HEK293 (cell line): ENCODE measurements at regions not wholly inside any gene's neighbourhood (a gene's known extent, or its start where the extent isn't known, plus 50 kb on each side); places are given as distances from the start of the nearest gene placed in this dataset.

Source experiments
- CTCF ChIA-PET: fragments of 350-600 bp; formaldehyde crosslinking; extraction: SDS; loops from one replicate; lab custom pipeline; 2021; ENCODE audit warnings: antibody characterized with exemption; lab: Yijun Ruan, JAX
- POLR2A ChIA-PET: fragments of 300-600 bp; formaldehyde crosslinking; extraction: SDS; loops from one replicate; lab custom pipeline; 2020; ENCODE audit warnings: antibody characterized with exemption, inconsistent platforms; lab: Yijun Ruan, JAX
- H3K27ac ChIP-seq: fragments of 200-500 bp; sonication (Bioruptor generic); 2 replicates; pipeline ENCODE4 v1.5.1; 2014; ENCODE audit warnings: low read depth, low read length, control low read depth, inconsistent platforms; ENCODE audit errors: extremely low read depth
- H3K36me3 ChIP-seq, 2 experiments: fragments of 200-500 bp in 1 of 2; sonication (Bioruptor generic) in 1 of 2; 1 replicate in 1 of 2; 2 replicates in 1 of 2; pipeline ENCODE4 v1.5.1; 2014 to 2017; ENCODE audit warnings: inconsistent platforms in 2 of 2, low read length in 2 of 2; ENCODE audit not compliant: control insufficient read depth in 2 of 2, insufficient read depth in 1 of 2
- H3K4me1 ChIP-seq: fragments of 200-500 bp; sonication (Bioruptor generic); 2 replicates; pipeline ENCODE4 v1.5.1; 2014; ENCODE audit warnings: mild to moderate bottlenecking, low read length, inconsistent platforms; ENCODE audit not compliant: control insufficient read depth, insufficient read depth
- H3K4me3 ChIP-seq: 2 replicates; pipeline ENCODE4 v1.5.1; 2011; ENCODE audit warnings: low read depth, mild to moderate bottlenecking, control low read depth, low read length, moderate library complexity
- H3K9me3 ChIP-seq: fragments of 200-500 bp; sonication (Bioruptor generic); 2 replicates; pipeline ENCODE4 v1.5.1; 2014; ENCODE audit warnings: low read depth, low read length, inconsistent platforms; ENCODE audit not compliant: control insufficient read depth, insufficient read depth
- ATF2 ChIP-seq: fragments of 450-650 bp; formaldehyde crosslinking; IDR thresholded peaks from 2 replicates; pipeline ENCODE4 v1.5.1; 2016; ENCODE audit warnings: missing biosample characterization, missing genetic modification characterization, low read depth
- BCL11B ChIP-seq: fragments of 450-650 bp; formaldehyde crosslinking; IDR thresholded peaks from 2 replicates; pipeline ENCODE4 v1.5.1; 2016; ENCODE audit warnings: low read depth, missing biosample characterization, missing genetic modification characterization
- EGR2 ChIP-seq: fragments of 450-650 bp; formaldehyde crosslinking; IDR thresholded peaks from 2 replicates; pipeline ENCODE4 v1.5.1; 2016; ENCODE audit warnings: low read depth, missing biosample characterization, missing genetic modification characterization
- FEZF1 ChIP-seq: fragments of 450-650 bp; formaldehyde crosslinking; IDR thresholded peaks from 2 replicates; pipeline ENCODE4 v1.5.1; 2016; ENCODE audit warnings: missing biosample characterization, missing genetic modification characterization
- IKZF3 ChIP-seq: fragments of 450-650 bp; IDR thresholded peaks from 2 replicates; pipeline ENCODE4 v1.5.0; 2018; ENCODE audit warnings: missing biosample characterization, mild to moderate bottlenecking, missing genetic modification characterization, moderate library complexity
- KLF9 ChIP-seq: fragments of 450-650 bp; formaldehyde crosslinking; IDR thresholded peaks from 2 replicates; pipeline ENCODE4 v1.5.1; 2016; ENCODE audit warnings: missing biosample characterization, missing genetic modification characterization, low read depth
- MZF1 ChIP-seq: fragments of 450-650 bp; formaldehyde crosslinking; IDR thresholded peaks from 2 replicates; pipeline ENCODE4 v1.5.1; 2017; ENCODE audit warnings: missing biosample characterization, missing genetic modification characterization, borderline replicate concordance
- PBX3 ChIP-seq: sonication (generic); formaldehyde crosslinking; IDR thresholded peaks from 2 replicates; pipeline ENCODE4 v1.8.1; 2022; ENCODE audit warnings: mild to moderate bottlenecking, moderate library complexity, missing genetic modification reagents
- PRDM2 ChIP-seq: fragments of 450-650 bp; formaldehyde crosslinking; IDR thresholded peaks from 2 replicates; pipeline ENCODE4 v1.5.1; 2016; ENCODE audit warnings: missing biosample characterization, missing genetic modification characterization, borderline replicate concordance
- SP7 ChIP-seq: fragments of 450-650 bp; formaldehyde crosslinking; IDR thresholded peaks from 2 replicates; pipeline ENCODE4 v1.5.1; 2016; ENCODE audit warnings: missing biosample characterization, missing genetic modification characterization
- ZNF133 ChIP-seq: fragments of 450-650 bp; formaldehyde crosslinking; IDR thresholded peaks from 2 replicates; pipeline ENCODE4 v1.5.1; 2016; ENCODE audit warnings: missing biosample characterization, missing genetic modification characterization
- ZNF184 ChIP-seq: fragments of 450-650 bp; IDR thresholded peaks from 2 replicates; pipeline ENCODE4 v1.5.1; 2018; ENCODE audit warnings: missing biosample characterization, mild to moderate bottlenecking, missing genetic modification characterization
- ZNF394 ChIP-seq: fragments of 450-650 bp; formaldehyde crosslinking; IDR thresholded peaks from 2 replicates; pipeline ENCODE4 v1.5.1; 2016; ENCODE audit warnings: missing biosample characterization, missing genetic modification characterization, mild to moderate bottlenecking, moderate library complexity, borderline replicate concordance
- ZNF398 ChIP-seq: fragments of 450-650 bp; formaldehyde crosslinking; IDR thresholded peaks from 2 replicates; pipeline ENCODE4 v1.5.1; 2017; ENCODE audit warnings: missing biosample characterization, missing genetic modification characterization
- ZNF423 ChIP-seq: fragments of 450-650 bp; formaldehyde crosslinking; IDR thresholded peaks from 2 replicates; pipeline ENCODE4 v1.5.1; 2016; ENCODE audit warnings: missing biosample characterization, missing genetic modification characterization
- ZNF473 ChIP-seq: fragments of 450-650 bp; formaldehyde crosslinking; IDR thresholded peaks from 2 replicates; pipeline ENCODE4 v1.5.1; 2017; ENCODE audit warnings: missing biosample characterization, missing genetic modification characterization
- ZNF548 ChIP-seq: fragments of 450-650 bp; formaldehyde crosslinking; IDR thresholded peaks from 2 replicates; pipeline ENCODE4 v1.5.1; 2016; ENCODE audit warnings: missing biosample characterization, missing genetic modification characterization
- ZNF585B ChIP-seq: fragments of 450-650 bp; formaldehyde crosslinking; IDR thresholded peaks from 2 replicates; pipeline ENCODE4 v1.5.1; 2016; ENCODE audit warnings: missing biosample characterization, missing genetic modification characterization
- ZNF704 ChIP-seq: fragments of 450-650 bp; formaldehyde crosslinking; IDR thresholded peaks from 2 replicates; pipeline ENCODE4 v1.5.1; 2016; ENCODE audit warnings: missing biosample characterization, missing genetic modification characterization
- ZNF776 ChIP-seq: fragments of 450-650 bp; formaldehyde crosslinking; IDR thresholded peaks from 2 replicates; pipeline ENCODE4 v1.5.0; 2017; ENCODE audit warnings: missing biosample characterization, missing genetic modification characterization, borderline replicate concordance
- ZNF837 ChIP-seq: fragments of 450-650 bp; formaldehyde crosslinking; IDR thresholded peaks from 2 replicates; pipeline ENCODE4 v1.5.1; 2016; ENCODE audit warnings: missing biosample characterization, missing genetic modification characterization

- POLR2A ChIA-PET = no interaction called here
- H3K36me3 ChIP-seq = no peaks in the 10 kb centered on the region
- TF ChIP-seq ZNF548 = no peak
- TF ChIP-seq ZNF776 (tag by site-specific recombination) = no peak
- TF ChIP-seq ZNF133 (tag by site-specific recombination) = no peak
- TF ChIP-seq IKZF3 = no peak
- CTCF ChIA-PET = no interaction called here
- H3K27ac ChIP-seq = no peak overlapping the region
- H3K4me3 ChIP-seq = no peak overlapping the region
- H3K9me3 ChIP-seq = no peaks in the 10 kb centered on the region
- no peaks in the 10 kb centered on the region for H3K4me1 ChIP-seq
Observed at GRCh38 chr15:35145336-35145735, 60.2 kb upstream of the NANOGP8 start.

GRCh38 chr15:35142578-35142977 lies 57.5 kb upstream of the NANOGP8 start:
- Histone ChIP-seq H3K4me3 (no peak overlapping the region), H3K9me3 (no peaks in the 10 kb centered on the region), H3K27ac (no peak overlapping the region), H3K36me3 (no peaks in the 10 kb centered on the region), H3K4me1 (no peaks in the 10 kb centered on the region)
- POLR2A ChIA-PET = no interaction called here
- no peak for TF ChIP-seq ZNF585B (tag by site-specific recombination)
- no peak for TF ChIP-seq PBX3 (CRISPR knock-in tag)
- TF ChIP-seq ZNF398 = no peak
- no peak for TF ChIP-seq MZF1
- TF ChIP-seq FEZF1 (tag by site-specific recombination) = no peak
- TF ChIP-seq SP7 = no peak
- TF ChIP-seq ZNF704 = no peak
- TF ChIP-seq KLF9 (tag by site-specific recombination) = no peak
- no peak for TF ChIP-seq ZNF184 (tag by site-specific recombination)
- CTCF ChIA-PET = interaction anchor here (0.7 kb wide), 1 partner anchor 1215 kb away, joined by 4 read pairs; no protein-coding TSS in a partner anchor

GRCh38 chr15:35141743-35142471 lies 56.8 kb upstream of the NANOGP8 start:
- Histone ChIP-seq H3K36me3 (no peaks in the 10 kb centered on the region), H3K27ac (no peak overlapping the region), H3K4me1 (no peaks in the 10 kb centered on the region), H3K4me3 (no peak overlapping the region), H3K9me3 (no peaks in the 10 kb centered on the region)
- CTCF ChIA-PET = no interaction called here
- POLR2A ChIA-PET = no interaction called here
- TF ChIP-seq PRDM2 (tag by site-specific recombination) (no peak), ZNF837 (tag by site-specific recombination) (no peak), BCL11B (no peak), ATF2 (no peak), ZNF423 (no peak), ZNF473 (tag by site-specific recombination) (no peak), EGR2 (tag by site-specific recombination) (no peak), ZNF394 (tag by site-specific recombination) (no peak)
